Lower leg skin (tissue), 4 donors: ENCODE measurements at regions not wholly inside any gene's neighbourhood (a gene's known extent, or its start where the extent isn't known, plus 50 kb on each side); places are given as distances from the start of the nearest gene placed in this dataset.
"Not testable (repeated sequence)": the region's sequence is repeated elsewhere in the genome, so short reads cannot be mapped to it uniquely, and the experiment has no call there.

ENCODE experiments used
- DNase-seq, 2 donors: peaks; one replicate each; pipeline ENCODE4 v3.0.0-alpha.2; 2019; ENCODE audit warnings: low spot score in 2 of 2
- H3K4me3 ChIP-seq: fragments of 200-600 bp; sonication (generic); 2 replicates; pipeline ENCODE4 v1.5.1; 2017; ENCODE audit warnings: mild to moderate bottlenecking, low read depth; ENCODE audit not compliant: poor library complexity, severe bottlenecking
- POLR2A ChIP-seq, 2 donors: fragments of 450-650 bp; IDR thresholded peaks; one replicate each; pipeline ENCODE4 v1.6.1; 2016 to 2017; ENCODE audit warnings: antibody characterized with exemption in 2 of 2, mild to moderate bottlenecking in 1 of 2, moderate library complexity in 1 of 2
- WGBS, 2 donors: methylation state at CpG; one replicate each; pipeline ENCODE4 v1.1.5; 2018; 5-methylcytosine and 5-hydroxymethylcytosine counted together
- intact Hi-C: fragments of 100-400 bp; cut with DNase I; formaldehyde crosslinking; loops from one replicate; pipeline ENCODE4 v1.15.0; 2023; ENCODE audit warnings: low total_unique reads
- TF ChIP-seq, protein P1 (sequence below), 3 donors: fragments of 450-650 bp; IDR thresholded peaks; one replicate each; pipeline ENCODE4 v1.5.1; 2016; ENCODE audit warnings: antibody characterized with exemption in 3 of 3, mild to moderate bottlenecking in 3 of 3, moderate library complexity in 2 of 3

- DNase-seq: no peak
- WGBS, 2 donors: 85 to 94% methylated on average over 1 of the region's 1 CpG
- no peak overlapping the region for H3K4me3 ChIP-seq
- TF ChIP-seq POLR2A (IDR thresholded peaks at IDR 0.05): no peak
- TF ChIP-seq, protein P1, sequence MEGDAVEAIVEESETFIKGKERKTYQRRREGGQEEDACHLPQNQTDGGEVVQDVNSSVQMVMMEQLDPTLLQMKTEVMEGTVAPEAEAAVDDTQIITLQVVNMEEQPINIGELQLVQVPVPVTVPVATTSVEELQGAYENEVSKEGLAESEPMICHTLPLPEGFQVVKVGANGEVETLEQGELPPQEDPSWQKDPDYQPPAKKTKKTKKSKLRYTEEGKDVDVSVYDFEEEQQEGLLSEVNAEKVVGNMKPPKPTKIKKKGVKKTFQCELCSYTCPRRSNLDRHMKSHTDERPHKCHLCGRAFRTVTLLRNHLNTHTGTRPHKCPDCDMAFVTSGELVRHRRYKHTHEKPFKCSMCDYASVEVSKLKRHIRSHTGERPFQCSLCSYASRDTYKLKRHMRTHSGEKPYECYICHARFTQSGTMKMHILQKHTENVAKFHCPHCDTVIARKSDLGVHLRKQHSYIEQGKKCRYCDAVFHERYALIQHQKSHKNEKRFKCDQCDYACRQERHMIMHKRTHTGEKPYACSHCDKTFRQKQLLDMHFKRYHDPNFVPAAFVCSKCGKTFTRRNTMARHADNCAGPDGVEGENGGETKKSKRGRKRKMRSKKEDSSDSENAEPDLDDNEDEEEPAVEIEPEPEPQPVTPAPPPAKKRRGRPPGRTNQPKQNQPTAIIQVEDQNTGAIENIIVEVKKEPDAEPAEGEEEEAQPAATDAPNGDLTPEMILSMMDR (IDR thresholded peaks at IDR 0.05): no peak
- intact Hi-C loops: no loop called here
Observed at GRCh38 chrX:120725874-120726273, 96.0 kb upstream of the C1GALT1C1 start.

- intact Hi-C loops: no loop called here
- DNase-seq: no peak
- TF ChIP-seq POLR2A (IDR thresholded peaks at IDR 0.05): no peak
- TF ChIP-seq, protein P1 (IDR thresholded peaks at IDR 0.05): no peak
- 72 to 92% methylated on average over 2 of the region's 2 CpGs for WGBS, 2 donors
- H3K4me3 ChIP-seq: no peak overlapping the region
Observed at GRCh38 chrX:120719622-120720021, 89.8 kb upstream of the C1GALT1C1 start.

DNA sequence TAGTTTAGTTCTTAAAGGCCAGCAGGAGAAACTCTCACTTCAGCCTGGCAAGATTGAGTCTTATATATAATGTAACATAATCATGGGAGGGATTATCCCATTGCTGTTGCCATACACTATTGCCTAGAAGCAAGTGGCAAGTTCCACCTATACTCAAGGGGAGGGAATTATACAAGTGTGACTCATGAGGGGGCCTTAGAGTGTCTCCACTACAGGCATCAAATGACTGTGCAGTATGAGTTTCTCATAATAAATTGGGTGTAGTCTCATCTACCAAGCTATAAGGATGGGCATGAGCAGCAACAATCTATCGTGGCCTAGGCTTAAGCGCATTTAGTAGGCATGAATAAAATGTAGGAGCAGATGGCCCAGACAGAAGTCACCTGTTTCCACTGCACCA is 89.1 kb upstream of the C1GALT1C1 start:
- H3K4me3 ChIP-seq: no peak overlapping the region
- intact Hi-C loops: no loop called here
- WGBS, 2 donors: 89 to 100% methylated on average over 2 of the region's 2 CpGs
- TF ChIP-seq, protein P1 (IDR thresholded peaks at IDR 0.05): no peak
- TF ChIP-seq POLR2A (IDR thresholded peaks at IDR 0.05): no peak
- DNase-seq: no peak

DNA sequence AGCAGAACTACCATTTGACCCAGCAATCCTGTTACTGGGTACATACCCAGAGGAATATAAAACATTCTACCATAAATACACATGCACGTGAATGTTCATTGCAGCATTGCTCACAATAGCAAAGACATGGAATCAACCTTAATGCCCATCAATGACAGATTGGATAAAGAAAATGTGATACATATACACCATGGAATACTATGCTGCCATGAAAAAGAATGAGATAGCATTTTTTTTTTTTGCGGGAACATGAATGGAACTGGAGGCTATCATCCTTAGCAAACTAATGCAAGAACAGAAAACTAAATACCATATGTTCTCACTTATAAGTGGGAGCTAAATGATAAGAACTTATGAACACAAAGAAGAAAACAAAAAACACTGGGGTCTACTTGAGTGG is 72.5 kb upstream of the C1GALT1C1 start:
- intact Hi-C loops, DNase-seq, H3K4me3 ChIP-seq: not testable (repeated sequence)
- 88 to 91% methylated on average over 2 of the region's 2 CpGs for WGBS, 2 donors

GRCh38 chrX:120697053-120697452 is 67.2 kb upstream of the C1GALT1C1 start:
- no peak overlapping the region for H3K4me3 ChIP-seq
- no peak for DNase-seq
- intact Hi-C loops: no loop called here
- TF ChIP-seq, protein P1 (IDR thresholded peaks at IDR 0.05): no peak
- no peak for TF ChIP-seq POLR2A (IDR thresholded peaks at IDR 0.05)

- 86 to 90% methylated on average over 2 of the region's 2 CpGs for WGBS, 2 donors
- DNase-seq: no peak
- intact Hi-C loops: no loop called here
- TF ChIP-seq POLR2A (IDR thresholded peaks at IDR 0.05): no peak
- H3K4me3 ChIP-seq: no peak overlapping the region
Observed at GRCh38 chrX:120692319-120692718, 62.5 kb upstream of the C1GALT1C1 start.

DNA sequence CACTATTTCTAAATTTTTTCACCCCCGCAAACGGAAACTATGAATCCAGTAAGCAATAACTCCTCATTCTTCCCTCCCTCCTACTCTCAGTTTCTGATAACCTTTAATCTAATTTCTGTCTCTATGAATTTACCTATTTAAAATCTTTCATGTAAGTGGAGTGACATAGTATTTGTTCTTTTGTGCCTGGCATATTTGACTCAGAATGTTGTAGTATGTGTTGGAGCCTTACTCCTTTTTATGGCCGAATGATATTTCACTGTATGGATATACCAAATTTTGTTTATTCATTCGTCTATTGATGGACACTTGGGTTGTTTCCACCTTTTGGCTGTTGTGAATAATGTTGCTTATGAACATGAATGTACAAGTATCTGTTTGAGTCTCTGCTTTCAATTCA is 61.1 kb upstream of the C1GALT1C1 start:
- intact Hi-C loops: no loop called here
- no peak for TF ChIP-seq POLR2A (IDR thresholded peaks at IDR 0.05)
- TF ChIP-seq, protein P1 (IDR thresholded peaks at IDR 0.05): no peak
- DNase-seq: no peak
- no peak overlapping the region for H3K4me3 ChIP-seq
- 63 to 70% methylated on average over 4 of the region's 4 CpGs for WGBS, 2 donors
